22Rv1 (cell line): ENCODE measurements at regions not wholly inside any gene's neighbourhood (a gene's known extent, or its start where the extent isn't known, plus 50 kb on each side); places are given as distances from the start of the nearest gene placed in this dataset.
A peak's percentile ranks its signal among the peaks of the same experiment; 100 is the strongest.

ENCODE experiments used
- H3K27ac ChIP-seq: fragments of 450-650 bp; 2 replicates; pipeline ENCODE4 v1.5.1; 2017
- CTCF ChIP-seq: fragments of 450-650 bp; IDR thresholded peaks from 2 replicates; pipeline ENCODE4 v1.5.1; 2017; ENCODE audit warnings: mild to moderate bottlenecking
- ZFX ChIP-seq: fragments of 450-650 bp; IDR thresholded peaks from 2 replicates; pipeline ENCODE4 v1.6.1; 2017; ENCODE audit warnings: antibody characterized with exemption, borderline replicate concordance

GRCh38 chr10:111856631-111857030 is 326.9 kb downstream of the GPAM start:
- no peak overlapping the region for H3K27ac ChIP-seq
- TF ChIP-seq ZFX = no peak
- peak; percentile 39 for TF ChIP-seq CTCF

GRCh38 chr10:111865550-111865949 is 318.0 kb downstream of the GPAM start:
- H3K27ac ChIP-seq = no peak overlapping the region
- TF ChIP-seq ZFX (no peak), CTCF (no peak)

GRCh38 chr10:111871458-111871857 is 312.1 kb downstream of the GPAM start:
- no peak for TF ChIP-seq CTCF
- TF ChIP-seq ZFX = no peak

GRCh38 chr10:111872591-111872990 is 311.0 kb downstream of the GPAM start:
- no peak overlapping the region for H3K27ac ChIP-seq

More at GRCh38 chr10:111871458-111871857, 312.1 kb downstream of the GPAM start:
- H3K27ac ChIP-seq = no peak overlapping the region

GRCh38 chr10:111873041-111873440 is 310.5 kb downstream of the GPAM start:
- no peak for TF ChIP-seq CTCF
- TF ChIP-seq ZFX = no peak
- no peak overlapping the region for H3K27ac ChIP-seq

More at GRCh38 chr10:111872591-111872990, 311.0 kb downstream of the GPAM start:
- no peak for TF ChIP-seq CTCF
- no peak for TF ChIP-seq ZFX

- no peak overlapping the region for H3K27ac ChIP-seq
- no peak for TF ChIP-seq ZFX
- TF ChIP-seq CTCF = no peak
These were observed 309.9 kb downstream of the GPAM start for GRCh38 chr10:111873621-111874135.

GRCh38 chr10:111874576-111874975 is 309.0 kb downstream of the GPAM start:
- H3K27ac ChIP-seq = no peak overlapping the region
- TF ChIP-seq ZFX (no peak), CTCF (no peak)
